ENCODE measurements at regions not wholly inside any gene's neighbourhood (a gene's known extent, or its start where the extent isn't known, plus 50 kb on each side); places are given as distances from the start of the nearest gene placed in this dataset.

DNA sequence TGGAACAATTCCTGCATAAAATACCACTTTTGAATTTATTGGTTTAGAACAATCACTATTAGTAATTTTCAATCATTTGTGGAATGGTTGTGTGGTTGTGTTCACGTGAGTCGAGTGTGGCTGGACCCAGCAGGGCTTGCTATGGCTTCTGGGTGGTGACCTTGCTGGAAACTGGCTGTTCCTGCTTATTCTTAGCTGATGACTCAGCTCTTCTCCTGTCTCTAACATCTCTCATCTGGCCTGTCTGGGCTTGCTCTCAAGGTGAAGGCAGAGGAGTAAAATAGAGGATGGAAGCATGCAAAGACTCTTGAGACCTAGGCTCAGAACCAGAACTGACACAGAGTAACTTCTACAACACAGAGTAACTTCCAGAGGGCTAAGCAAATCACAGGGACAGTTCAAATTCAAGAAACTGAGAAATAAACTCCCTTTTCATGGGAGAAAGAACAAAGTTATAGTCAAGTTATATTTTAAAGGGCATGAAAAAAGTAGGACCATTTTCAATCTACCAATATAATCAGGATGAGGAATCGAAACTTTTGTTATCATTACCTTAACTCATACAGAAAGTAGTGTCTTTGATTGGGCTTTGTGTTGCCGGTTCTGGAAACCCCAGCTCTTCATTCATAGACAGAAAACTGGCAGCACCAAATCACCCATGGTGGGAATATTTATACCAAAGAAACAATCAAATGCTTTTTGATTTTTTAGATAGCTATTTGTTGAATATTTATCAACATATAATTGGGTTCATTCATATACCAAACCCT, 665.1 kb downstream of the CDH18 start:
- no peak for DNase-seq (ENCODE audit: low read depth, low spot score)

DNA sequence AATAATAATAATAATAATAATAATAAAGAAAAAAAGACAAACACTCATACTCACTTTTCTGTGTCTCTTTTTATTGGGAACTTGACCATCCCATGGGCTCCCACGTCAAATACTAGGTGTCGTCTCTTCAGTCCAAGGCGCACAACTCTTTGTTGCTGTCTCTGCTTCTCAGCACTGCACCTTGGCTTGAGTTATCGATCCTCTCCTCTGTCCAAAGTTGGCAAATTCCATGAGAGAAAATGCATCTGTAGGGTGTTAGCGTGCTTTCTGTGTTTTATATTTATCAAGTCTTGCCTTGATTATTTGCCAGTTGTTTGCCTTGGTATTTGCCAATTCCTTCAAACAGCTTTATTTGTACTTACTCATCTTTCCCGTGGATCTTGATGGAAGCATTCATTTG, 653.7 kb downstream of the CDH18 start:
- DNase-seq (ENCODE audit: low read depth, low spot score): no peak

DNA sequence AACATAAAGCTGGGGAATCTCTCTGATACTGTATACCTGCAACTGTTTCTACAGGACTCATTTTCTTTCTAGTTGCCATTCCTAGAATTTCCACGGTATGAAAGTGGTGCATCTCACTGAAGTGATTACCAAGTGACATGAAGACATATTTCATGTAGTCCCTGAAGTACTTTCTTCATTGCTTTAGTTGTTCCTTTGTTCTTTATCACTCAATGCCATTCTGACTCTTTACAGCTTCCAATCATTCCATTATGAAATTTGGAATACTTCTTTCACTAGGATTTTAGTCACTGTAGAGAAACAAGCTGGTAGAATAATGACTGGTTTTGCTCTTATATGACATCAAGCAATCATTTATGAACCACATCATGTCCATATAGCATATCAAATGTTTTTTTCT, 645.1 kb downstream of the CDH18 start:
- DNase-seq (ENCODE audit: low read depth, low spot score): no peak

DNA sequence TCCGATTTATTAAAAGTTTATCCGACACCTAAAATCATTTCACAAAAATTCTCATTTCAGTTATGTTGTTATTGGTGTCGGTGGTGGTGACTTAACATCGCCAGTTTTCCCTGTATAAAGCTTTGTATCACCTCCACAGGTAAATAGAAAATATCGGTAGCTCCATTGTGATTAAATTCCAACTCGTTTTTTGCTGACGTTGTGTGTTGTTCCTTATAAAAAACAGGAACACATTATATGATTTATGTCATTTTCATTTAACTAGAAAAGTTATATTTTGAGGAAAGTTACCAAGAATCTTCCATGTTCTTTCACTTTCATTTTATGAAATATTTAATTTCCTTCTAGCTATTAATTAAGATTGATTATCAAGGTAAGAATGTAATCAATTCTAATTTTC, 635.9 kb downstream of the CDH18 start:
- no peak for DNase-seq (ENCODE audit: low read depth, low spot score)

GRCh38 chr5:19369048-19369447, 619.0 kb downstream of the CDH18 start:
- no peak for DNase-seq (ENCODE audit: low read depth, low spot score)

DNA sequence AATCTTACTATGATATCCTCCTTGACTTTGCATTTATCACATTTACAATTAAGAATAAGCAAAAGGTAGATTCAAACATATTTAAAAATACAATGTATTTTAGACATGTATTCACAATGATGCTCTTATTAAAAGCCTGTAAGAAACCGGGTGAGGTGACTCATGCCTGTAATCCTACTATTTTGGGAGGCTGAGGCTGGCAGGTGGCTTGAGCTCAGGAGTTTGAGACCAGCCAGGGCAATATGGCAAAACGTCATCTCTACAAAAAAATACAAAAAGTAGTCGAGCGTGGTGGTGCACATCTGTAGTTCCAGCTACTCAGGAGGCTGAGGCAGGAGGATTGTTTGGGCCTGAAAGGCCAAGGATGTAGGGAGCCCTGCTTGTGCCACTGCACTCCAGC, 618.4 kb downstream of the CDH18 start:
- DNase-seq (ENCODE audit: low read depth, low spot score): no peak

DNA sequence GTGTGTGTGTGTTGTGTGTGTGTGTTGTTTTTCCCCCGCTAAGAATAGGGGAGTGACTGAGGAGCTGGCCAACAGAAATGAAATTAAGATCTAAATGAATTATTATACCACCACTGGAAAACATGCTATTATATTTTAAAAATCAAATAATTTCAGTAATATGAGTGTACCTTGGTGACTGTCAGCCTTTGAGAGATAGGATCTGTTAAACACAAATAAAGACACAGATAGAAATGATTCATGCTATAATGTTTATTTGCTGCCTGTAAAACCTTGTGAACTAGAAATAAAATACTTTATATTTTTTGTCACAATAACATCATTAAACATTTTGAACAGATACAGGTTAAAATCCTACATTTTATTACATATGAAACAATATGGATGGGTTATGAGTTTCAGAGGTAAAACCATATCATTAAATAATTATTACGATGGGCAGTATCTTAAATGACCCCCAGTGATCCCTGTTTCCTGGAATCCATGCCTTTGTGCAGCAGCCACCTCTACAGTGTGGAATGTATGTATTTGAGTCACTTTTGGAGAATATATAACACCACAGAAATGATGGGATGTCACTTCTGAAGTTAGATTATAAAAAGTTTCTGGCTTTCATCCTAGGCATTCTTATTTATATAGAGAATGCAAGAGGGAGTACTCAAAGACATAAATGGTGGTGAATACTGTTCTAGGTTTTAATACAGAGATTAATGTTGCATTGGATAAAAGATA, 617.2 kb downstream of the CDH18 start:
- no peak for DNase-seq (ENCODE audit: low read depth, low spot score)

GRCh38 chr5:19388391-19388790, 599.6 kb downstream of the CDH18 start:
- DNase-seq (ENCODE audit: low read depth, low spot score): no peak

DNA sequence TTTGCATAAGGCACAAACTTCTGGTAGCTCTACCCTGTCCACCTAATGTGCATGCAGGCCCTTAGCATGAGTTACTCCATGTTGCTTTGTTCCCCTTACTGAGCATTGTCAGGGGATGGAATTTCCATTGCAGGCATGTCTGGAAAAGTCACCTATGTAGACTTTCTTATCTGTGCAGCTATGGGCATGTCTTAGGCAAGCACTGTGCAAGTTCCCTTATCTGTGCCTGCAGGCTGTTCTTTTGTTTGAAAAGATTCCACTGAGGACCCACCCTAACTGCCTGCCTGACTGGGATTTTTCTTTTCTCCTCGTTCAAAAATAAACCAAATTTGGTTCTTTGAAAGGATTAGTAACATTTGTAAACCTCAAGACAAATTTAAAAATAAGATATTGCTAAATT, 587.0 kb downstream of the CDH18 start:
- DNase-seq (ENCODE audit: low read depth, low spot score): no peak

DNA sequence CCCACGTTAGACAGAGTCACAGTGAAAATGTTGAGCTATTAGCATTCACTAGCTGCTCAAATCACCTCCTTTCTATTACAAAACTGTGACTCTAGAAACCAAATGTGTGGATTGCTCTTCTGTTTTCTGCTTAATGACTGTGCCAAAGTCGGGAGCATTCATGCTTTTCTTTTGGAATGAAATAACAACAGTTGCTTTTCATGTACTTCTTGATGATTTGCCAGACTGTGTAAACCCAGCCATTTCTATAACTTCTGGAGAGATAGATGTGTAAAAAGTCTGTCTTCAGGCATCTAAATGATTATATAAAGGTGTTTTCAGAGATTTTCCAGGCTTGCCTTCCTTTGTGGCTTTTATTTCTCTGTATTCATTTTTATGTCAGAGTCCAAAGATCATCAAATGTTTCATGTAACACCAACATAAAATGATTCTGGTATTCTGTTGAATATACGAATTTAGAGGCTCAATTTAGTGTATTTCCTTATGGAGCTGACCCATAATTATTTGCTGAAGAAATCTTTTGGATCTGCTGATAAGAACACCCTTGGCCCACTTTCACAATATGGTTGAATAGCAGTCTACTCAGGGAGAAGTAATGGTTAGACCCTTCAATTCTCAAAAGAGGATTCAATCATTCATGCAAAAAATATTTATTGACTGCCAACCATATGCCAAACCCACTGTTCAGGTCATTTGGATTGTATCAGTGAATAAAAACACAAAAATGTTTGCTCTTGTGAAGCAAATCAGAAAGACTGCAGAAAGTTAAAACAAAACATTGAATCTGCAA, 581.2 kb downstream of the CDH18 start:
- no peak for DNase-seq (ENCODE audit: low read depth, low spot score)

DNA sequence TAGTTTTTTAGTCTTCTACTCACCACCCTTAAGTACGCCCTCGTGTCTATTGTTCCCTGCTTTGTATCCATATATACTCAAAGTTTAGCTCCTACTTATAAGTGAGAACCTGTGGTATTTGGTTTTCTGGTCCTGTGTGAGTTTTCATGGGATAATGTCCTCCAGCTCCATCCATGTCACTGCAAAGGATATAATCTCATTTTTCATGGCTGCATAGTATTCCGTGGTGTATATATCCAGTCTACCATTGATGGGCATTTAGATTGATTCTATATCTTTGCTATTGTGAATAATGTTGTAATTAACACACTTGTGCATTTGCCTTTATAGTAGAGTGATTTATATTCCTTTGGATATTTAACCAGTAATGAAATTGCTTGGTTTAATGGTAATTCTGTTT, 579.9 kb downstream of the CDH18 start:
- no peak for DNase-seq (ENCODE audit: low read depth, low spot score)

DNA sequence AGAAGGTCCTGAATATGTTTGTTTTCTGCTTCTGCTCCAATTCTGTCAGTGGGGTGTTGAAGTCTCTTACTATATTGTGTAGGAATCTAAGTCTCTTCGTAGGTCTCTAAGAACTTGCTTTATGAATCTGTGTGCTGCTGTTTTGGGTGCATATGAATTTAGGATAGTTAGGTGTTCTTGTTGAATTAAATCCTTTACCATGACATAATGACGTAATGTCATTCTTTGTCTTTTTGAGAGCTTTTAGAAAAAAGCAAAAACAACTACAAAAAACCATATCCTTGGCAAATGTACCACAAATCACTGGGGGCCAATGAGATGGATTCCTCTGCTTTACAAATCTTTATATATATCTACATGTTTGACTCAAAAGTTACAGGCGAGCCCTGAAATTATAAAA, 576.1 kb downstream of the CDH18 start:
- no peak for DNase-seq (ENCODE audit: low read depth, low spot score)
